HEK293 (cell line): ENCODE measurements at regions not wholly inside any gene's neighbourhood (a gene's known extent, or its start where the extent isn't known, plus 50 kb on each side); places are given as distances from the start of the nearest gene placed in this dataset.

ENCODE experiments used
- CTCF ChIP-seq: fragments of 450-650 bp; formaldehyde crosslinking; IDR thresholded peaks from 2 replicates; pipeline ENCODE4 v1.5.1; 2016; ENCODE audit warnings: missing biosample characterization, missing genetic modification characterization
- KLF9 ChIP-seq: fragments of 450-650 bp; formaldehyde crosslinking; IDR thresholded peaks from 2 replicates; pipeline ENCODE4 v1.5.1; 2016; ENCODE audit warnings: missing biosample characterization, missing genetic modification characterization, low read depth
- REST ChIP-seq: fragments of 450-650 bp; formaldehyde crosslinking; IDR thresholded peaks from 2 replicates; pipeline ENCODE4 v1.5.1; 2016; ENCODE audit warnings: missing biosample characterization, missing genetic modification characterization
- ZBTB49 ChIP-seq: fragments of 450-650 bp; formaldehyde crosslinking; IDR thresholded peaks from 2 replicates; pipeline ENCODE4 v1.5.1; 2016; ENCODE audit warnings: missing biosample characterization, missing genetic modification characterization, low read depth
- ZBTB7A ChIP-seq: fragments of 450-650 bp; formaldehyde crosslinking; IDR thresholded peaks from 2 replicates; pipeline ENCODE4 v1.5.1; 2016; ENCODE audit warnings: low read depth, missing biosample characterization, missing genetic modification characterization
- ZBTB8A ChIP-seq: fragments of 450-650 bp; formaldehyde crosslinking; IDR thresholded peaks from 2 replicates; pipeline ENCODE4 v1.5.1; 2016; ENCODE audit warnings: missing biosample characterization, missing genetic modification characterization
- ZFP3 ChIP-seq: fragments of 450-650 bp; formaldehyde crosslinking; IDR thresholded peaks from 2 replicates; pipeline ENCODE4 v1.5.1; 2016; ENCODE audit warnings: low read depth, missing biosample characterization, missing genetic modification characterization

GRCh38 chr10:71912431-71912830, 51.8 kb upstream of the CHST3 start:
- TF ChIP-seq CTCF (tag by site-specific recombination) (no peak), ZBTB7A (tag by site-specific recombination) (no peak), KLF9 (tag by site-specific recombination) (no peak), ZFP3 (no peak), REST (tag by site-specific recombination) (no peak), ZBTB8A (no peak), ZBTB49 (tag by site-specific recombination) (no peak)
